Activated T-cell treated with anti-CD3 and anti-CD28 coated beads, Interleukin-2, amount 50 U/mL, for 72 hours (primary cell): ENCODE measurements at regions not wholly inside any gene's neighbourhood (a gene's known extent, or its start where the extent isn't known, plus 50 kb on each side); places are given as distances from the start of the nearest gene placed in this dataset.

Experiments used
- ATAC-seq, 2 donors: fragments of 150-1000 bp; cut with Tn5 transposase; replicated peaks in 1 of 2; 2 replicates each; pipeline ENCODE4 v1.10.0; 2021; ENCODE audit warnings: moderate library complexity in 2 of 2, mild to moderate bottlenecking in 1 of 2
- DNase-seq, 2 donors: peaks; one replicate each; pipeline ENCODE4 v3.0.0; 2021 to 2022; ENCODE audit warnings: mixed read lengths in 1 of 2
- H3K27ac Mint-ChIP-seq: one replicate; pipeline ENCODE4 v1.8.0; 2022; ENCODE audit warnings: mild to moderate bottlenecking, moderate library complexity, mixed read lengths
- H3K27me3 Mint-ChIP-seq: one replicate; pipeline ENCODE4 v1.8.0; 2022; ENCODE audit warnings: low read depth, mixed read lengths
- H3K36me3 Mint-ChIP-seq, 2 donors: one replicate each; pipeline ENCODE4 v1.8.0; 2022; ENCODE audit warnings: mixed read lengths in 2 of 2, mild to moderate bottlenecking in 1 of 2; ENCODE audit not compliant: insufficient read depth in 2 of 2
- H3K4me1 Mint-ChIP-seq: one replicate; pipeline ENCODE4 v1.8.0; 2022; ENCODE audit warnings: low read depth, mixed read lengths
- H3K4me3 Mint-ChIP-seq, 2 donors: one replicate each; pipeline ENCODE4 v1.8.0; 2022; ENCODE audit warnings: mild to moderate bottlenecking in 2 of 2, mixed read lengths in 2 of 2, moderate library complexity in 2 of 2
- H3K9me3 Mint-ChIP-seq, 2 donors: one replicate each; pipeline ENCODE4 v1.8.0; 2022; ENCODE audit warnings: mixed read lengths in 2 of 2

- Mint-ChIP-seq H3K4me1 (no peaks in the 10 kb centered on the region), H3K9me3 (peaks cover 0 to 2% of the 10 kb centered on the region in 2 donors), H3K27me3 (no peaks in the 10 kb centered on the region), H3K4me3 (no peak overlapping the region), H3K36me3 (no peaks in the 10 kb centered on the region), H3K27ac (no peak overlapping the region)
- DNase-seq (no peak), ATAC-seq (no peak)
Measured at GRCh38 chr15:96695426-96695825, 364.9 kb downstream of the NR2F2 start.

DNA sequence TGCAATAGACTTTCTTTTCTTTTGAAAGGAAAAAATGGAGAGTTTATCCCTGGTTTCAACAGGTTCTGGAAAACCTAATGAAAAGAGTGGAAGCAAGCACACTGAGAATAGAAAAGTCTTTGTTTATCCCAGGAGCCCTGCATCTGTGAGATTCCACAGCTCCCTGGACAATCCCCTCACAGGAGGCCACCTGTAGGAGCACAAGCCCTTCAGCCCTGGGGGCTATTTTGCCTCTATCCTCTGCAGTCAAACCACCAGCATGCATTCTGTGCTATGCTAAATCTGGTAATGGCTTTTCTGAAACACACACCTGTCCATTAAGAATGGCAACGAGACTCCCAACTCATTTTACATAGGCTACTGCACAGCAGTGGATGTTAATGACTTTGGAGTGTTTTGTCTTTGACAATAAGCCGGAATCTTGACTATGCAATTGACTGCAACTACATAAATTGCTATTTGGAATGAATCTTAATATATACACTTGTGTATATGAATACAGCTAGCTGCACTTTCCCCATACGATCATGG lies 369.4 kb downstream of the NR2F2 start:
- Mint-ChIP-seq H3K4me3 (no peak overlapping the region), H3K36me3 (no peaks in the 10 kb centered on the region), H3K27ac (no peak overlapping the region), H3K9me3 (no peaks in the 10 kb centered on the region), H3K4me1 (no peaks in the 10 kb centered on the region), H3K27me3 (no peaks in the 10 kb centered on the region)
- DNase-seq (no peak), ATAC-seq (no peak)

GRCh38 chr15:96700555-96700954 lies 370.1 kb downstream of the NR2F2 start:
- DNase-seq = no peak
- Mint-ChIP-seq H3K9me3 (no peaks in the 10 kb centered on the region), H3K27ac (no peak overlapping the region), H3K4me1 (no peaks in the 10 kb centered on the region), H3K36me3 (no peaks in the 10 kb centered on the region), H3K4me3 (no peak overlapping the region), H3K27me3 (no peaks in the 10 kb centered on the region)
- ATAC-seq = no peak

DNA sequence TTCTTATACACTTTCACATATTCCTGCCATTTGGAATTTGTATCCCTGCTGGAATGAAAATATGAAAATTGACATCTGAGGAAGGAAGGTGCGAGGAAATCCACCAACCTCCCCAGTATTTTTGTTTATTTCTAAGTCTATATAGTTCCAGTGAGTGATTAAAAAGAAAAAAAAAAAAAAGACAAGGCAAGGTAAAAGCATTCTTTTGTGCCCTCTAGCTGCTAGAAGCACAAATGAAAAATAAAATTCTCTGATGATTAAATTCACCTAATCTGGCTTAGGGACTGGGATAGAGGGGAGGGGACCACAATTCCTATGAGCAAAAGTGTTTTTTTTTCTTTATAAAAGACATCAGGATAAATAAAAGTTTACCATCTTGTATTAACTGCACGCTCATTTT lies 370.9 kb downstream of the NR2F2 start:
- H3K27me3 Mint-ChIP-seq = no peaks in the 10 kb centered on the region
- no peaks in the 10 kb centered on the region for H3K36me3 Mint-ChIP-seq
- H3K9me3 Mint-ChIP-seq = no peaks in the 10 kb centered on the region
- no peak for ATAC-seq
- H3K27ac Mint-ChIP-seq = no peak overlapping the region
- no peak for DNase-seq
- no peak overlapping the region for H3K4me3 Mint-ChIP-seq
- no peaks in the 10 kb centered on the region for H3K4me1 Mint-ChIP-seq

DNA sequence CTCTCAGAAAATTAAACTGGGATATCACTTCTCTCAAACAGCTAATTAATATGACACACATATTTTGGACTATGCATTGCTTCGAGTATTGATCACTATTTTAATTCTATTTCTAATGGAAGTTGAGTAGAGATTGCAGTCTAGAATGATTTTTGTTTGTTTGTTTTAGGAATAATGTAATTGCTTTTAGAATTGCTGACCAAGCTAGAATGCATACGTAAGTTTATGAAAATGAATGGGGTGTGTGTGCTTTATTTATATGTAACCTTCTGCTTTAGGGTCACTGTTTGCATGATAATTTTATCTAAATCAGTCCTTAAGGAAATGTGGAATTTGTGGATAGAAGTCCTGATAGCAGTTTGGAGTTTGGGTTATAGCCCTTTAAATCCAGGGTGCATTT lies 371.4 kb downstream of the NR2F2 start:
- Mint-ChIP-seq H3K27ac (no peak overlapping the region), H3K9me3 (no peaks in the 10 kb centered on the region), H3K4me1 (no peaks in the 10 kb centered on the region), H3K27me3 (no peaks in the 10 kb centered on the region), H3K4me3 (no peak overlapping the region), H3K36me3 (no peaks in the 10 kb centered on the region)
- ATAC-seq (no peak), DNase-seq (no peak)

GRCh38 chr15:96702589-96702988 lies 372.1 kb downstream of the NR2F2 start:
- Mint-ChIP-seq H3K9me3 (no peaks in the 10 kb centered on the region), H3K36me3 (no peaks in the 10 kb centered on the region), H3K4me1 (no peaks in the 10 kb centered on the region), H3K27ac (no peak overlapping the region), H3K4me3 (no peak overlapping the region), H3K27me3 (no peaks in the 10 kb centered on the region)
- DNase-seq = no peak
- no peak for ATAC-seq

- no peak overlapping the region for H3K27ac Mint-ChIP-seq
- no peak for DNase-seq
- no peaks in the 10 kb centered on the region for H3K4me1 Mint-ChIP-seq
- ATAC-seq = no peak
- no peaks in the 10 kb centered on the region for H3K27me3 Mint-ChIP-seq
- no peaks in the 10 kb centered on the region for H3K9me3 Mint-ChIP-seq
- no peaks in the 10 kb centered on the region for H3K36me3 Mint-ChIP-seq
- H3K4me3 Mint-ChIP-seq = no peak overlapping the region
Measured at GRCh38 chr15:96703091-96703490, 372.6 kb downstream of the NR2F2 start.

DNA sequence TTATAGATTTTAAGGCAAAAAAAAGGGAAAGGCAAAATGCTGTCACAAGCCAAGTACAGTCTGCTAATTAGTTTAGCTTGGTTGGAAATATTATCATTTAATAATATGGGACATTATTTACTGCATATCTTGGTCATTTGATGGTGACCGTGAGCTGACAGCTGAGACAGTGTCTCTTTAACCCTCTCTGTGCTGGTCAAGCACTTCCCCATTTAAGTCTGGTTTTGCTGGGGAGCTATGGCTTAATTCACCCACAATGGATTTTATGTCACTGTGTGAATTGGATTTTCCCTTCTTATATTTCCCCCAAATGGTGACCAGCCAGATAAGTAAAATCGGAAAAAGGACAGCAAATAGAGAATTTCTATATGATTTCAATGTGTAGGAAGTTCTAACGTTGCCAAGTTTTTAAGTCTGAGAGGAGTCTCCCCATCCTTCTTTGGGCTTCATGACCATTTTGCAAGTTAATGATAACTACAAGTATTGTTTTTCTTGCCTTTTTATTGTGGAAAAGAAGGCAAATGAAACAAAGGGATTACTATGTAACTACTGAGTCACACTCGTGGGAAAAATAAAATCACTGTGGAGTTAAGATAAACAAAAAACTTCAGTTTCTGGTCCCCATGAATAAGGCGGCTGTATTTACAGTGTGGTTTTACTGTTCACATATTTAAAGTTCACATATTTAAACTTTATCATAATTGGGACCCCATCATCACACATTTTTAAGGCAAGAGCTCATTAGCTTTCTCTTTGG lies 373.5 kb downstream of the NR2F2 start:
- no peaks in the 10 kb centered on the region for H3K27me3 Mint-ChIP-seq
- ATAC-seq (no peak), DNase-seq (no peak)
- H3K4me3 Mint-ChIP-seq = no peak overlapping the region
- H3K4me1 Mint-ChIP-seq = no peaks in the 10 kb centered on the region
- H3K36me3 Mint-ChIP-seq = no peaks in the 10 kb centered on the region
- no peaks in the 10 kb centered on the region for H3K9me3 Mint-ChIP-seq
- no peak overlapping the region for H3K27ac Mint-ChIP-seq

DNA sequence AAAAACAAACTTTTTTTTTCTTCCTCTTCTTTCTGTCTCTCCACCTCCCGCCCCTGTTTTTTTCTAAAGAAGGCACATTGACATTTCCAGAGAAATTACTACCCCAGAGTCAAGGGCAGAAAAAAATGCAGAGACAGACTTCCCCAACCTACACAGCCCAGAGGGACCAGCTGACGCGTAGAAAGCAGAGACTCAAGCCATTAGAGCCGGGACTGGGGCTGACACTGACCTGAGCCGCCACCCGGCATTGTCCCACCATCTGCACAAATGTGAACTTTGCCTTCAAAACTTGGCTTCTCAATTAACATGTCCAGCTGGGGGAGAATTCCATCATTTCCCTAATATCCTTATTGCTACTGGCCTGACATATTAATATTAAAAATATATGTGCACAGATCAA lies 385.6 kb downstream of the NR2F2 start:
- H3K27ac Mint-ChIP-seq = no peak overlapping the region
- DNase-seq = no peak

GRCh38 chr15:96716478-96716877 lies 386.0 kb downstream of the NR2F2 start:
- Mint-ChIP-seq H3K36me3 (no peaks in the 10 kb centered on the region), H3K9me3 (peaks cover 0 to 4% of the 10 kb centered on the region in 2 donors), H3K4me1 (no peaks in the 10 kb centered on the region), H3K27ac (no peak overlapping the region), H3K4me3 (no peak overlapping the region), H3K27me3 (no peaks in the 10 kb centered on the region)
- DNase-seq = no peak
- ATAC-seq = no peak

More for the DNA sequence above, 385.6 kb downstream of the NR2F2 start:
- peaks cover 0 to 4% of the 10 kb centered on the region in 2 donors for H3K9me3 Mint-ChIP-seq
- H3K4me1 Mint-ChIP-seq = no peaks in the 10 kb centered on the region
- H3K27me3 Mint-ChIP-seq = no peaks in the 10 kb centered on the region
- H3K4me3 Mint-ChIP-seq = no peak overlapping the region
- H3K36me3 Mint-ChIP-seq = no peaks in the 10 kb centered on the region
- no peak for ATAC-seq

GRCh38 chr15:96720251-96720650 lies 389.8 kb downstream of the NR2F2 start:
- Mint-ChIP-seq H3K4me1 (no peaks in the 10 kb centered on the region), H3K27ac (no peak overlapping the region), H3K4me3 (no peak overlapping the region), H3K27me3 (no peaks in the 10 kb centered on the region), H3K9me3 (peaks cover 0 to 6% of the 10 kb centered on the region in 2 donors), H3K36me3 (no peaks in the 10 kb centered on the region)
- no peak for ATAC-seq
- DNase-seq = no peak

GRCh38 chr15:96720656-96721055 lies 390.2 kb downstream of the NR2F2 start:
- Mint-ChIP-seq H3K9me3 (peaks cover 0 to 6% of the 10 kb centered on the region in 2 donors), H3K4me3 (no peak overlapping the region), H3K36me3 (no peaks in the 10 kb centered on the region), H3K27me3 (no peaks in the 10 kb centered on the region), H3K27ac (no peak overlapping the region), H3K4me1 (no peaks in the 10 kb centered on the region)
- ATAC-seq = no peak
- no peak for DNase-seq

DNA sequence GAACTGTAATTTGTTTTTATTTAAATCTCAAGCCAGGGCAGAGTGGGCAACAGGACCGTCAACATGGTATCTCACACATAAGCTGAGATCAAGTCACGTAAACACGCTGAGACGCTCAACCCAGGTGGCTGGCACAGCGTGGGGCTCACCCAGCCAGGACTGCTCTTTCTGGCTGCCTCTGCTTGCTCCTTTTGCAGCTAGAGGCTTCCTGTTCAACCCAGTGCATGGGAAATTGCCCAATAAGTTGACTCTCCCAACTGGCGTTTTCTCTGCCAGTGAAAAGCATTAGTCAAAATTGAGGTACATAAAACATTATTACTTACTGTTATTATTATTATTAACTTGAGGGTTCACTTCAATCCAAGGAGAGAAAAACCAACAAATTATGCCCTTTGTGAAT lies 398.1 kb downstream of the NR2F2 start:
- no peak for DNase-seq
- ATAC-seq = no peak
- H3K27me3 Mint-ChIP-seq = no peaks in the 10 kb centered on the region
- H3K9me3 Mint-ChIP-seq = no peaks in the 10 kb centered on the region
- H3K4me1 Mint-ChIP-seq = no peaks in the 10 kb centered on the region
- no peak overlapping the region for H3K4me3 Mint-ChIP-seq
- H3K36me3 Mint-ChIP-seq = no peaks in the 10 kb centered on the region
- no peak overlapping the region for H3K27ac Mint-ChIP-seq

- Mint-ChIP-seq H3K4me1 (no peaks in the 10 kb centered on the region), H3K9me3 (peaks cover 2 to 3% of the 10 kb centered on the region in 2 donors), H3K27me3 (no peaks in the 10 kb centered on the region), H3K4me3 (no peak overlapping the region), H3K36me3 (peaks cover 0 to 2% of the 10 kb centered on the region in 2 donors), H3K27ac (no peak overlapping the region)
- DNase-seq (no peak), ATAC-seq (no peak)
Measured at GRCh38 chr15:96732704-96733103, 402.2 kb downstream of the NR2F2 start.
